Liver (tissue), 7 donors: ENCODE measurements at regions not wholly inside any gene's neighbourhood (a gene's known extent, or its start where the extent isn't known, plus 50 kb on each side); places are given as distances from the start of the nearest gene placed in this dataset.

Experiments used
- DNase-seq: peaks from one replicate; pipeline ENCODE4 v3.0.0-alpha.2; 2017; ENCODE audit warnings: low spot score
- H3K27ac ChIP-seq, 2 donors: one replicate each; pipeline ENCODE4 v1.7.0; 2013; ENCODE audit warnings: inconsistent platforms in 2 of 2, low read length in 2 of 2, control low read depth in 1 of 2, low read depth in 1 of 2, mild to moderate bottlenecking in 1 of 2
- H3K27me3 ChIP-seq, 4 donors: one replicate each; pipeline versions ENCODE4 v1.6.1 to v1.7.0; 2013; ENCODE audit warnings: low read length in 3 of 4, inconsistent platforms in 1 of 4, mild to moderate bottlenecking in 1 of 4, moderate library complexity in 1 of 4; ENCODE audit not compliant: control insufficient read depth in 4 of 4, insufficient read depth in 4 of 4
- H3K36me3 ChIP-seq, 4 donors: one replicate each; pipeline versions ENCODE4 v1.6.1 to v1.7.0; 2013; ENCODE audit warnings: low read length in 3 of 4, mild to moderate bottlenecking in 3 of 4, low read depth in 1 of 4, moderate library complexity in 1 of 4; ENCODE audit not compliant: control insufficient read depth in 4 of 4, insufficient read depth in 3 of 4
- H3K4me1 ChIP-seq, 4 donors: one replicate each; pipeline versions ENCODE4 v1.6.1 to v1.7.0; 2013; ENCODE audit warnings: low read length in 3 of 4, mild to moderate bottlenecking in 3 of 4, moderate library complexity in 1 of 4; ENCODE audit not compliant: control insufficient read depth in 4 of 4, insufficient read depth in 4 of 4
- H3K4me3 ChIP-seq, 3 donors: one replicate each; pipeline versions ENCODE4 v1.6.1 to v1.7.0; 2013; ENCODE audit warnings: low read length in 3 of 3, control low read depth in 1 of 3, low read depth in 1 of 3, mild to moderate bottlenecking in 1 of 3
- H3K9ac ChIP-seq, 2 donors: one replicate each; pipeline ENCODE4 v1.7.0; 2013; ENCODE audit warnings: low read length in 2 of 2, mild to moderate bottlenecking in 2 of 2, moderate library complexity in 2 of 2, control low read depth in 1 of 2, low read depth in 1 of 2
- H3K9me3 ChIP-seq, 4 donors: one replicate each; pipeline versions ENCODE4 v1.6.1 to v1.7.0; 2013; ENCODE audit warnings: low read length in 3 of 4; ENCODE audit not compliant: control insufficient read depth in 4 of 4
- ATF3 ChIP-seq: IDR thresholded peaks from 2 replicates; pipeline ENCODE4 v1.6.1; 2016; ENCODE audit warnings: antibody characterized with exemption
- GABPA ChIP-seq, 2 donors: IDR thresholded peaks in 1 of 2; conservative IDR thresholded peaks in 1 of 2; 2 replicates each; pipeline ENCODE4 v1.6.1; 2016; ENCODE audit warnings: antibody characterized with exemption in 2 of 2, mild to moderate bottlenecking in 1 of 2, moderate library complexity in 1 of 2
- HNF4A ChIP-seq, 2 donors: conservative IDR thresholded peaks; 2 replicates each; pipeline ENCODE4 v1.6.1; 2016; ENCODE audit warnings: antibody characterized with exemption in 2 of 2, mild to moderate bottlenecking in 2 of 2
- HNF4G ChIP-seq: IDR thresholded peaks from 2 replicates; pipeline ENCODE4 v1.6.1; 2016; ENCODE audit warnings: antibody characterized with exemption
- JUND ChIP-seq, 2 donors: IDR thresholded peaks; 2 replicates each; pipeline ENCODE4 v1.6.1; 2016; ENCODE audit warnings: antibody characterized with exemption in 2 of 2
- MAX ChIP-seq: IDR thresholded peaks from 2 replicates; pipeline ENCODE4 v1.6.1; 2016; ENCODE audit warnings: antibody characterized with exemption
- NR2F2 ChIP-seq: IDR thresholded peaks from 2 replicates; pipeline ENCODE4 v1.6.1; 2016; ENCODE audit warnings: antibody characterized with exemption
- RAD21 ChIP-seq, 2 donors: IDR thresholded peaks; 2 replicates each; pipeline ENCODE4 v1.6.1; 2016; ENCODE audit warnings: antibody characterized with exemption in 2 of 2, mild to moderate bottlenecking in 2 of 2
- REST ChIP-seq: IDR thresholded peaks from 2 replicates; pipeline ENCODE4 v1.6.1; 2016; ENCODE audit warnings: antibody characterized with exemption, mild to moderate bottlenecking
- RXRA ChIP-seq, 2 donors: IDR thresholded peaks; 2 replicates each; pipeline ENCODE4 v1.6.1; 2017 to 2018; ENCODE audit warnings: antibody characterized with exemption in 2 of 2, mild to moderate bottlenecking in 1 of 2
- SP1 ChIP-seq: IDR thresholded peaks from 2 replicates; pipeline ENCODE4 v1.6.1; 2018; ENCODE audit warnings: antibody characterized with exemption, mild to moderate bottlenecking
- TAF1 ChIP-seq: conservative IDR thresholded peaks from 2 replicates; pipeline ENCODE4 v1.6.1; 2016; ENCODE audit warnings: antibody characterized with exemption, mild to moderate bottlenecking
- YY1 ChIP-seq: IDR thresholded peaks from 2 replicates; pipeline ENCODE4 v1.6.1; 2016; ENCODE audit warnings: antibody characterized with exemption, mild to moderate bottlenecking
- ZBTB33 ChIP-seq: IDR thresholded peaks from 2 replicates; pipeline ENCODE4 v1.6.1; 2016; ENCODE audit warnings: antibody characterized with exemption
- WGBS: extraction: QIAGEN DNeasy Blood & Tissue Kit; methylation state at CpG from one replicate; pipeline ENCODE4 v1.1.7; 2013; 5-methylcytosine and 5-hydroxymethylcytosine counted together
- donor health status: healthy.
- donor health status: healthy.
- donor health status: healthy.
- donor health status: healthy.

- H3K4me3 ChIP-seq, result no peak overlapping the region
- no peaks in the 10 kb centered on the region for H3K4me1 ChIP-seq
- 93% methylated on average over 3 of the region's 3 CpGs for WGBS
- H3K9ac ChIP-seq, result no peak overlapping the region
- H3K27ac ChIP-seq, result no peak overlapping the region
- no peaks in the 10 kb centered on the region for H3K9me3 ChIP-seq
- H3K27me3 ChIP-seq, result no peaks in the 10 kb centered on the region
- no peaks in the 10 kb centered on the region for H3K36me3 ChIP-seq
- TF ChIP-seq TAF1 (no peak), HNF4A (conservative IDR thresholded peaks at IDR 0.05) (no peak), GABPA (IDR thresholded peaks at IDR 0.05 in 1 of 2, conservative IDR thresholded peaks at IDR 0.05 in 1 of 2) (no peak), YY1 (no peak), RAD21 (IDR thresholded peaks at IDR 0.05) (no peak), ZBTB33 (no peak), ATF3 (no peak)
- no peak for DNase-seq
Measured at GRCh38 chr3:40598962-40599361, 74.2 kb downstream of the ZNF621 start.

- Histone ChIP-seq H3K36me3 (no peaks in the 10 kb centered on the region), H3K4me3 (no peak overlapping the region), H3K9me3 (no peaks in the 10 kb centered on the region), H3K27me3 (no peaks in the 10 kb centered on the region), H3K4me1 (no peaks in the 10 kb centered on the region), H3K9ac (no peak overlapping the region), H3K27ac (no peak overlapping the region)
- no peak for DNase-seq
- TF ChIP-seq REST, result no peak
- TF ChIP-seq NR2F2, result no peak
- no peak for TF ChIP-seq SP1
- 86% methylated on average over 1 of the region's 1 CpG for WGBS
Measured at GRCh38 chr3:40602778-40603385, 78.1 kb downstream of the ZNF621 start.

- no peak for TF ChIP-seq JUND (IDR thresholded peaks at IDR 0.05)
- TF ChIP-seq MAX, result no peak
- no peak for TF ChIP-seq REST
- no peak for TF ChIP-seq NR2F2
- no peak for TF ChIP-seq HNF4G
- no peak for TF ChIP-seq SP1
- TF ChIP-seq RXRA (IDR thresholded peaks at IDR 0.05), result no peak
- H3K27me3 ChIP-seq, result no peaks in the 10 kb centered on the region
- no peak for DNase-seq
- H3K36me3 ChIP-seq, result no peaks in the 10 kb centered on the region
- 90% methylated on average over 1 of the region's 1 CpG for WGBS
- H3K27ac ChIP-seq, result no peak overlapping the region
- no peak overlapping the region for H3K4me3 ChIP-seq
- no peak overlapping the region for H3K9ac ChIP-seq
- no peaks in the 10 kb centered on the region for H3K9me3 ChIP-seq
- H3K4me1 ChIP-seq, result no peaks in the 10 kb centered on the region
Measured at GRCh38 chr3:40605960-40606359, 81.2 kb downstream of the ZNF621 start.
